Liver (tissue), 3 donors: ENCODE measurements at regions not wholly inside any gene's neighbourhood (a gene's known extent, or its start where the extent isn't known, plus 50 kb on each side); places are given as distances from the start of the nearest gene placed in this dataset.

ENCODE experiments used
- EGR1 ChIP-seq, 2 donors: IDR thresholded peaks; 2 replicates each; pipeline ENCODE4 v1.6.1; 2016 to 2018; ENCODE audit warnings: antibody characterized with exemption in 2 of 2, low read depth in 2 of 2
- FOXA1 ChIP-seq: IDR thresholded peaks from 2 replicates; pipeline ENCODE4 v1.6.1; 2016; ENCODE audit warnings: antibody characterized with exemption
- GABPA ChIP-seq, 2 donors: IDR thresholded peaks in 1 of 2; conservative IDR thresholded peaks in 1 of 2; 2 replicates each; pipeline ENCODE4 v1.6.1; 2016; ENCODE audit warnings: antibody characterized with exemption in 2 of 2, mild to moderate bottlenecking in 1 of 2, moderate library complexity in 1 of 2
- HNF4G ChIP-seq: IDR thresholded peaks from 2 replicates; pipeline ENCODE4 v1.6.1; 2016; ENCODE audit warnings: antibody characterized with exemption
- JUND ChIP-seq, 2 donors: IDR thresholded peaks; 2 replicates each; pipeline ENCODE4 v1.6.1; 2016; ENCODE audit warnings: antibody characterized with exemption in 2 of 2
- RAD21 ChIP-seq, 2 donors: IDR thresholded peaks; 2 replicates each; pipeline ENCODE4 v1.6.1; 2016; ENCODE audit warnings: antibody characterized with exemption in 2 of 2, mild to moderate bottlenecking in 2 of 2
- RXRA ChIP-seq, 2 donors: IDR thresholded peaks; 2 replicates each; pipeline ENCODE4 v1.6.1; 2017 to 2018; ENCODE audit warnings: antibody characterized with exemption in 2 of 2, mild to moderate bottlenecking in 1 of 2
- TAF1 ChIP-seq: conservative IDR thresholded peaks from 2 replicates; pipeline ENCODE4 v1.6.1; 2016; ENCODE audit warnings: antibody characterized with exemption, mild to moderate bottlenecking
- YY1 ChIP-seq: IDR thresholded peaks from 2 replicates; pipeline ENCODE4 v1.6.1; 2016; ENCODE audit warnings: antibody characterized with exemption, mild to moderate bottlenecking
- TF ChIP-seq, protein P1 (sequence below): fragments of 150-350 bp; IDR thresholded peaks from 2 replicates; pipeline ENCODE4 v1.5.1; 2017; ENCODE audit warnings: improper control_type of control experiment, low read depth, low read length; ENCODE audit not compliant: missing input control
- TF ChIP-seq, protein P2 (sequence below): IDR thresholded peaks from 2 replicates; pipeline ENCODE4 v1.6.1; 2016; ENCODE audit warnings: antibody characterized with exemption
- TF ChIP-seq, protein P3 (sequence below): IDR thresholded peaks from 2 replicates; pipeline ENCODE4 v1.6.1; 2016; ENCODE audit warnings: antibody characterized with exemption
- donor health status: healthy.
- donor health status: healthy.

DNA sequence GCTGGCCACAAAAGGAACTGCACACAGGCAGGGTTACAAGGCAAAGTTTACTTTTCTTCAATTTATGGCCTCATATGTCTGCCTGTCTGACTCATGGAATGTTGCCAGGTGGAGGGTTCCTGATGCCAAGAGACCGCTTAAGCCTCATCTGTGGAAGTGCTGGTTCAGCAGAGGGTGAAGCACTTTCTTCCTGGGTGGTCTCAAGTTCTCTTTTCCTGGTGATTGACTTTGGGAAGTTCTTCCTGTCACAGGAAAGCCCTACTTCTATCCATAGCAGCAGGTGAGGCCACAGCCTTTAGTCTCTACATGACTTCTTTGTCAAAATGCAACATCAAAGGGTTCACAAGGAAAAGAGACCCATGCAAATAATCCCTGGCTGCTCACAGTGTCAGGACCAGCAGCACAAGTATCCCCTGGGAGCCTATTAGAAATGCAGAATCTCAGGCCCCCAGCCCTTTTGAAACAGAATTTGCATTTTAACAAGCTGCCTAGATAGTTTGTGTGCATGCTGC lies 81.4 kb upstream of the IGFBP7 start:
- TF ChIP-seq, protein P1, sequence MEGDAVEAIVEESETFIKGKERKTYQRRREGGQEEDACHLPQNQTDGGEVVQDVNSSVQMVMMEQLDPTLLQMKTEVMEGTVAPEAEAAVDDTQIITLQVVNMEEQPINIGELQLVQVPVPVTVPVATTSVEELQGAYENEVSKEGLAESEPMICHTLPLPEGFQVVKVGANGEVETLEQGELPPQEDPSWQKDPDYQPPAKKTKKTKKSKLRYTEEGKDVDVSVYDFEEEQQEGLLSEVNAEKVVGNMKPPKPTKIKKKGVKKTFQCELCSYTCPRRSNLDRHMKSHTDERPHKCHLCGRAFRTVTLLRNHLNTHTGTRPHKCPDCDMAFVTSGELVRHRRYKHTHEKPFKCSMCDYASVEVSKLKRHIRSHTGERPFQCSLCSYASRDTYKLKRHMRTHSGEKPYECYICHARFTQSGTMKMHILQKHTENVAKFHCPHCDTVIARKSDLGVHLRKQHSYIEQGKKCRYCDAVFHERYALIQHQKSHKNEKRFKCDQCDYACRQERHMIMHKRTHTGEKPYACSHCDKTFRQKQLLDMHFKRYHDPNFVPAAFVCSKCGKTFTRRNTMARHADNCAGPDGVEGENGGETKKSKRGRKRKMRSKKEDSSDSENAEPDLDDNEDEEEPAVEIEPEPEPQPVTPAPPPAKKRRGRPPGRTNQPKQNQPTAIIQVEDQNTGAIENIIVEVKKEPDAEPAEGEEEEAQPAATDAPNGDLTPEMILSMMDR = no peak
- no peak for TF ChIP-seq FOXA1
- TF ChIP-seq, protein P2, sequence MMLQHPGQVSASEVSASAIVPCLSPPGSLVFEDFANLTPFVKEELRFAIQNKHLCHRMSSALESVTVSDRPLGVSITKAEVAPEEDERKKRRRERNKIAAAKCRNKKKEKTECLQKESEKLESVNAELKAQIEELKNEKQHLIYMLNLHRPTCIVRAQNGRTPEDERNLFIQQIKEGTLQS = no peak
- TF ChIP-seq RXRA (IDR thresholded peaks at IDR 0.05) = no peak
- TF ChIP-seq YY1 = no peak
- TF ChIP-seq, protein P3, sequence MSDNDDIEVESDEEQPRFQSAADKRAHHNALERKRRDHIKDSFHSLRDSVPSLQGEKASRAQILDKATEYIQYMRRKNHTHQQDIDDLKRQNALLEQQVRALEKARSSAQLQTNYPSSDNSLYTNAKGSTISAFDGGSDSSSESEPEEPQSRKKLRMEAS = no peak
- no peak for TF ChIP-seq JUND (IDR thresholded peaks at IDR 0.05)
- no peak for TF ChIP-seq GABPA (IDR thresholded peaks at IDR 0.05 in 1 of 2, conservative IDR thresholded peaks at IDR 0.05 in 1 of 2)
- no peak for TF ChIP-seq RAD21 (IDR thresholded peaks at IDR 0.05)
- TF ChIP-seq TAF1 = no peak
- no peak for TF ChIP-seq HNF4G
- no peak for TF ChIP-seq EGR1 (IDR thresholded peaks at IDR 0.05; ENCODE audit: low read depth in 2 of 2)
